Activated CD4-positive, alpha-beta T cell treated with anti-CD3 and anti-CD28 coated beads, Interleukin-2, Interleukin-6, amounts not matched to agents 100 ng/mL and 50 ng/mL, durations not matched to agents 16 hours and 8 hours (primary cell): ENCODE measurements at regions not wholly inside any gene's neighbourhood (a gene's known extent, or its start where the extent isn't known, plus 50 kb on each side); places are given as distances from the start of the nearest gene placed in this dataset.
A peak's percentile ranks its signal among the peaks of the same experiment; 100 is the strongest.
"Not testable (repeated sequence)": the region's sequence is repeated elsewhere in the genome, so short reads cannot be mapped to it uniquely, and the experiment has no call there.

Source experiments
- DNase-seq: peaks from one replicate; pipeline ENCODE4 v3.0.0-alpha.2; 2020

DNA sequence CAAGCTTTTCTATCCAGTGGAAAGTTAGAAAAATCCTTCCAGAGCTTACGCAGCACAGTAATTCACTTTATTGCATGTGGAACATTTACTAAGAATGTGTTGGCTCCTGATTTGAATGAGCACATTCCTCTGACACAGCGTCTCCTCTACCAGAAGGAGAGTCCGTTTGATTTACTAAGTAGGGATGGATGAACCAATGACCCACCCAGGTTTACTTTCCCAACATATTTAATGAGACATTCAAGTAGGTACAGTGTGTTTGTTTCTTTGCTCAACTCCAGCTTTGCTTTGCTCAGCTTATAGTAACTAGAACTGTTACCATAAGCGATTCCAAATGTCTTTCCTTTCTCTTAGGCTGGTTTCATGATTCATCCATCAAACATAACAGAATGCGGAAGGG lies 161.7 kb downstream of the SMARCA1 start:
- DNase-seq: no peak

DNA sequence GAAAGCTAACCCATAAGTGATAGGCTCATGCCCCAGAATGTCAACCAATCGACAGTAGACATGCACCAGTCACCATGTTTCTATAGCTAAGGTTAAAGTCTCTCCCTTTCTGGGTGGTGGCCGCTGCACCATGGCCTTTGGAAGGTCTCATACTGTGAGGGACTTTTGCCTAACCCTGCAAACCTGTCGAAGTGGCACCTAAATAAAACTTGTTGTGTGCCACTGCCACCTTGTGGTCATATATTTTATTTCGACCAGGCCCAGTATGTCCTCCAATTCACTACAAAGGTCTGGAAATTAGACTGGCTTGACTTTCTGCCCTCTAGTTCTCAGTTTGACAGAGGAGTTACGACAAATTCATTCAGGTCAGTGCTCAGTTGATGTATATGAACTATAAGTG lies 163.1 kb downstream of the SMARCA1 start:
- peak; percentile 69 for DNase-seq

DNA sequence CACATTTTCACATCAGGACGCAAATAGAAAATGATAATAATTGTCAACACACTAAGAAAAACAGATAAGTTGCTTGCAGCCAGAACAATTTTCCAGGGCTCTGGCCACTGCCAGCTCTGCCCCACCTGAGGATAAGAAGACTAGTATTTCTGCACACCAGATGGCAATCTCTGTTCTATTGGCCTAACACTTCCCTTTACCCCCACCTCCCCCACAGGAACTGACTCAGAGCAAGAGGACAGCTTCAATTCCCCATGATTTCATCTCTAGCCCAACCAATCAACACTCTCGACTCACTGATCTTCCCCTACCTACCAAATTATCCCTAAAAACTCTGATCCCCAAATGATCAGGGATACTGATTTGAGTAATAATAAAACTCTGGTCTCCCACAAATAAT lies 164.0 kb downstream of the SMARCA1 start:
- peak; percentile 12 for DNase-seq

DNA sequence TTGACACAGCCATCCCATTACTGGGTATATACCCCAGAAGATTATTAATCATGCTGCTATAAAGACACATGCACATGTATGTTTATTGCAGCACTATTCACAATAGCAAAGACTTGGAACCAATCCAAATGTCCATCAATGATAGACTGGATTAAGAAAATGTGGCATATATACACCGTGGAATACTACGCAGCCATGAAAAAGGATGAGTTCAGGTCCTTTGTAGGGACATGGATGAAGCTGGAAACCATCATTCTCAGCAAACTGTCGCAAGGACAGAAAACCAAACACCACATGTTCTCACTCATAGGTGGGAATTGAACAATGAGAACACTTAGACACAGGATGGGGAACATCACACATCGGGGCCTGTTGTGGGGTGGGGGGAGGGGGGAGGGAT lies 165.9 kb downstream of the SMARCA1 start:
- not testable (repeated sequence) for DNase-seq

DNA sequence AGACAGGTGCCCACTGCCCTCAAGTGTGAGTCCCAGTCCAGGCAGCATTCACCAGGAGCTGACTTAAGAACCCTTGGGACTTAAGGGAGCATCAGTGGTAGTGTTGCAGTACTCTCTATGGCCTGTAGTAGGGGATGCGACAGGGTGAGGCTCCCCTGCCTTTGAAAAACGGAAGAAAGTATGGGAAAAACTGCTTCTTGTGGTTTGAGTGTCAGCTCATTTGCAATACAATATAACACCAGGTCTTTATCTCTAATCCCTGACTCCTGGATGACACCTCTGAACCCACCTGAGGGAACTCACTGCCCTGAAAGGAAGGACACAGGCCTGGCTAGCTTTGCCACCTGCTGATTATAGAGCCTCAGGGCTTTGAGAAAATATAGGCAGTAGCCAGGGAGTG lies 176.0 kb downstream of the SMARCA1 start:
- no peak for DNase-seq

DNA sequence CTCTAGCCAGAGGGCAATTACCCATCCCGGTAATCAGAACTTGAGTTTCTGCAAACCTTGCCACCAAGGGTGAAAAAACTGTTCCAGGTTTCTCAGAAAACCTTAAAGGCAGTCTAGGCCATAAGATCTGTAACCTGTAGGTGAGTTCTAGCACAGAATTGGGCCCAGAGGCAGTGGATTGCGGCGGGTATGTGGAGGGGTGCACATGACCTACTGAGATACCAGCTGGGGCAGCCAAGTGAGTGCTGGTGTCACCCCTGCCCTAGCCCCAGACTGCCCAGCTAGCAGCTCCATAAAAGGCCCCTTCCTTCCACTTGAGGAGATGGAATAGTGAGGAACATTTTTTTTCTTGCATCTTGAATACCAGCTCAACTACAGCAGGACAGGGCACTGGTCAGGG lies 176.7 kb downstream of the SMARCA1 start:
- no peak for DNase-seq

DNA sequence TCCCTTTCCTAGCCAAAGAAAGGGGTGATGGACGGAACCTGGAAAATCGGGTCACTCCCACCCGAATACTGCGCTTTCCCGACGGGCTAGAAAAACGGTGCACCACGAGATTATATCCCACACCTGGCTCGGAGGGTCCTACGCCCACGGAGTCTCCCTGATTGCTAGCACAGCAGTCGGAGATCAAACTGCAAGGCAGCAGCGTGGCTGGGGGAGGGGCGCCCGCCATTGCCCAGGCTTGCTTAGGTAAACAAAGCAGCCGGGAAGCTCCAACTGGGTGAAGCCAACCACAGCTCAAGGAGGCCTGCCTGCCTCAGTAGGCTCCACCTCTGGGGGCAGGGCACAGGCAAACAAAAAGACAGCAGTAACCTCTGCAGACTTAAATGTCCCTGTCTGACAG lies 186.0 kb downstream of the SMARCA1 start:
- DNase-seq: not testable (repeated sequence)

DNA sequence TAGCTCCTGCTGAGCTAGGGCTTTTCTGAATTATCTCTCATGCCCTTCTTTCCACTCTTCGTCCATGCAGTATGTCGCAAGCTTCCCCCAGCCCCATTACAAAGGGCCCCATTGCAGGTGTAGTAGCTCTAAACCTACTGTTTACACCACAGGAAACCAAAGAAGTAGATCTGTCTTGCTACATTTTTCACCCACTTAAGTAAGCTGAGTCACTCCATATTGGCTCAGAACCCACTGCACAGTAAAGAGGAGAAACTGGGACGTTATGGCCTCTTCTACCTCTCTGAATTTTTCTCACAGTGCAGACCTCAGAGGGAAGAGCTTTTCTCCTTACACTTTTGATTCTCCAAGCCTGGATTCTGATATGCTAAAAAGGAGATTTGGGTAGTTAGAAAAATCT lies 200.2 kb downstream of the SMARCA1 start:
- no peak for DNase-seq

DNA sequence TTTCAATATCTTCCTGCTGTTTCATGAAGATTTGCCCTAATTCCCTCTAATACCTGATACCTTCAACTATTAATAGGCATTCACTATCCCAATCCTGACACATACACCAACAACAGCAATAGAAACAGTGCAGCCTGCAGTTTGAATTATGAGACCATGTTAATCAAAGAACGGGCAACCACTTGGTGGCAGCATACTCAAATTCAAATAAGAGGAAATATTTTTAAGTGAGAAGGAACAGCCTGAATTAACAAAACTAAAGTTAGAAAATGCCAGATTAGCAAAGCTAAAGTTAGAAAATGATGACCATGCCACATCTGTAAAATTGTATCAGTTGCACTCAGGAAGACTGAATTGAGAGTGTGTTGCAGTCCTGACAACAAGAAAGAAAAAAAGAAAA lies 204.9 kb downstream of the SMARCA1 start:
- peak; percentile 11 for DNase-seq

DNA sequence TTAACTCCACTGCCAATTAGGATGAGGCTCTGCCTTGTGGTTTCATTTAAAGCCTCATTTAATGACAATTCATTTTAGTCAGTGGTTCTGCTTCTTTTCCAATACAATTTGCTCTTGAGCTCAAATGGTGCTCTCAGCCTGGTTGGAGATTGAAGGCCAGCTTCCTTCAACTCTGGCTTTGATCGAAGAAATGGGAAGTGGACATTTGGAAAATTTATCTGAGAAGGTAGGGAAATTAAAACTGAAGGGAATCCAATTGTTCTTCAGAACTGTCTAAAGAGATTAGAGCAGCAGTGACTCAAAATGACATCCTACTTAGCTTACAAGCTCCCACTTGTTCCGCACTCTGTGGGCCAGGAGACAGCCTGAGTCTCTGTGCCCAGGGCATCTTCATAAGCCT lies 206.8 kb downstream of the SMARCA1 start:
- no peak for DNase-seq

DNA sequence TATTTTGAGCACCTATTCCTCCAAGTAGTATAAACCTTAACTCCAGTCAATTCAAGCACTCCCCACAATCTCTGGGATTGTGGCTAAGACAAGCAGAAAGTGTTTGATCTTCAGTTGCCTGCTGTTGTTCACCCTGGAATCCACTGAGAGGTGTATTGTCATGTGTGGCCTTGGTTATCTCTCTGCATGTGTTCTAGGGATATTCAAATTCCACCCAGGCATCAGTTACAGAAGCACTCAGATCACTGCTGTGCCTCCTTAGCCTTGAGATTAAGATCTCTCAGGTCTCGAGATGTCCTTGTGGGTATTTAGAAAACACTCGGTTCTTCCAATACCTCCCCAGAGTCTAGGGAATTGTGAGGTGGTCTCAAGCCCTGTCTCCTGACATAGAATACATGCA lies 213.3 kb downstream of the SMARCA1 start:
- DNase-seq: no peak

DNA sequence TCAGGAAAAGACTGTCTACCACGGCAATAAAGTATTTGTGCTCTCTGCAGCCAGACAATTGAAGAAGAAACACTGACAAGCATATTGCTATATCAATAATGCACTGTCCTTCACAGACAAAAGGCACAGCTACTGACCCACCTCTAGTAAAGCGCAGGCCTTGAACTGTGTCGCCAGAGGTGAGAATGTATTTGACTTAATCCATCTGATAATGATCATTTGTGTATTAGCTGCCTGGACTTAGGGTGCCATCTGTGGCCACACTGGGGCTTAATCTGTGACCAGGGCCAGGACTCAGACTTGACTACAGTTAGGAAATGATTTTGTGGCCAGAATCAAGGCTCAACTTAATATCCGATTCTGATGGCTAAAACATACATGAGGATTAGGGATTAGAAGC lies 260.4 kb downstream of the SMARCA1 start:
- no peak for DNase-seq

DNA sequence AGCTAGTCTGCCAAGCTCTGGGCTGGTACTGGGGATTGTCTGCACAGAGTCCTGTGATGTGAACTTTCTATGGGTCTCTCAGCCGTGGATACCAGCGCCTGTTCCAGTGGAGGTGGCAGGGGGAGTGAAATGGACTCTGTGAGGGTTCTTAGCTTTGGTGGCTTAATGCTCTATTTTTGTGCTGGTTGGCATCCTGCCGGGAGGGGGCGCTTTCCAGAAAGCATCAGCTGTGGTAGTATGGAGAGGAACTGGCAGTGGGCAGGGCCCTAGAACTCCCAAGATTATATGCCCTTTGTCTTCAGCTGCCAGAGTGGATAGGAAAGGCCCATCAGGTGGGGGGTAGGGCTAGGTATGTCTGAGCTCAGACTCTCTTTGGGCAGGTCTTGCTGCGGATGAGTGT lies 267.8 kb downstream of the SMARCA1 start:
- peak; percentile 6 for DNase-seq

DNA sequence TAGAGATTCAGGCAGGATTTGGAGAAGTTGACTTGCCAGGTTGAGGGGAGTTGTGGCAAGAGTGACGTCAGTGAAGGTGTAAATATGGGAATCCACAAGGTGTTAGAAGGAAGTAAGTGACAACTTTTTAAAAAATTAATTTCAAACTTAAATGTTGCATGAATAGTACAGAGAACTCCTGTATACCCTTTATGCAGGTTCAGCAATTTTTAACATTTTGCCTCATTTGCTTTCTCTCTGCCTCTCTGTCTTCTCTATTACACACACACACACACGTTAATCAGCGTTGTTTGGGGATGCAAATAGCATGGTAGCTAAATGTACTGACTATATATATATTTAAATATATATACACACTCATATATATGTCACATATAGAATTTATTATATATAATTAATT lies 273.7 kb downstream of the SMARCA1 start:
- no peak for DNase-seq

DNA sequence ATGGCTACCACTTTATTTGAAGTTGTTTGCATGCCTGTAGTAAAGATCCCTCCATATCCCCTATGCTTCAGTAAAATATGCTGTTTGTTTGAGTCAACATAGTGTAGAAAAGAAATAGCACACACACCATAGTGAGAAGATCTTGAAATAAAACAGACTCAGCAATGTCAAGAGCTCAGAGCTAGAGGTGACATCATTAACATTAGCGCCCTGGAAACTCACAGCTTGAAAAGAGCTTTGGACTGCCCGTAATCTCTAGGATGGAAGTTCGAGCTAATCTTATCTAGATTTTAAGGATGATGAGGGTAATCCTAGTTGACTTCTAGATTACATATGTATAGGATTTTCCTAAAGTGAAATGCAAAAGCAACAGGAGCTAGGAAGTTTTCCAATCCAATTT lies 275.6 kb downstream of the SMARCA1 start:
- DNase-seq: no peak

DNA sequence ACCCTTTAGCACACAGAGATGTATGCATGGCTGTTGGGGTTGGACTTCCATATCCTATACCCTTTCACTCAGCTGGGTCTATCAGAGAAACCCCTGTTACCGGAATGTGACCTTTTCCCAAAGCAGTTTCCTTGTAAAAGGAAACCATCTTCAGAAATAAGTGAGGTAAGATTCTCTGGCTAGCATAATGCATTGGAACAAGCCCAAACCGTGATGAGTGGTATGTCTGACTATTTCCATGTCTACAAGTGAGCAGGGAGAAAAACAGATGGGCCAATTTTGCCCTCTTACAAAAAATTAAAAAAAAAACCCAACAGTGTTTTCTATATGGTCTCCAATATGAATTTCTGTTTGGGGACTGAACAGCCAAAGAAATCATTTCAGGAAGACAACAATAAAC lies 283.9 kb downstream of the SMARCA1 start:
- no peak for DNase-seq

DNA sequence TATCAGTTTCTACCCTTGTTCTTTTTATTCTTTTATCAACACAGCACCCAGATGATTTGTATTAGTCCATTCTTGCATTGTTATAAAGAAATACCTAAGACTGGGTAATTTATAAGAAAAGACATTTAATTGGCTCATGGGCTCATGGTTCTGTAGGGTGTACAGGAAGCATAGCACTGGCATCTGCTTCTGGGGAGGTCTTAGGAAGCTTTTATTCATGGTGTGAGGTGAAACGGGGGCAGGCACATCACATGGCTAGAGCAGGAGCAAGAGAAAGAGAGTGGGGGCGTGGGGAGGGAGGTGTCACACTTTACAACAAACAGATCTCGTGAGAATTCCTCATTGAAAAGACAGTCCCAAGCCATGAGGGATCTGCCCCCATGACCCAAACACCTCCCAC lies 285.3 kb downstream of the SMARCA1 start:
- no peak for DNase-seq

DNA sequence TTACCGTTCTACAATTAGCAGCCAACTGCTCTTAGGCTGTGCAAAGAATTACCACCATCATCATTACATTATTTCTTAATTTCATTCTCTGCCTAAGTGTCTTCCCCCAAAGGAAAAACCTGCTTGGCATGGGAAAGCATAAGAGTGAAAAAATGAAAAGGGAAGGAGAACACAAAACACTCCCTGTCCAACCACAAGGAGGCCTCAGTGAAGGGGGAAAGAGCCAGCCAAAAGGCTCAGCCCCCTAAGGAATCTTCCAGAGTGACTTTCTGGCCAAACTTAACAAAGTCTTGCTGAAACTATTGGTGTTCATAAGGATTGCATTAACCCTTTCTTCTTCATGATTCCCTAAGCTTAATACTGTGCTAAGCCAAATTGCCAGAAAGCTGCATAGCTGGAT lies 287.4 kb downstream of the SMARCA1 start:
- DNase-seq: no peak

DNA sequence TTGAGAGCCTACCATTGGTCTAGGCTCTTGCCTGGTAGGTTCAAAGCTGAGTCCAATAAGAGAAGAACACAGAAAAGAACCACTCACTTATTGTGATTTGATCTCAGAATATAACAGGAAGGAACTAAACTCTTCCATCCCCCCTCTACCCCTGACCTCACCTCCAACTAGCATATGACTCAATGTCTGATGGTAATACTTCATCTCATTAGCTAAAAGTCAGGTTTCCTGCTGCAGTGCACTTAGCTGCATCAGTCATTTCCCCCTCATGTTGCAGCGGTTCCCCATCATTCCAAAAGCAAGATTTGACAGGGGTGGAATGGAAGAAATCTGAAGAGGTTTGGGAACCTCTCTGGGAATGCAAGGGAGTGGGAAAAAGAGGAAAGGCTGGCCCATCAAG lies 289.5 kb downstream of the SMARCA1 start:
- DNase-seq: no peak

DNA sequence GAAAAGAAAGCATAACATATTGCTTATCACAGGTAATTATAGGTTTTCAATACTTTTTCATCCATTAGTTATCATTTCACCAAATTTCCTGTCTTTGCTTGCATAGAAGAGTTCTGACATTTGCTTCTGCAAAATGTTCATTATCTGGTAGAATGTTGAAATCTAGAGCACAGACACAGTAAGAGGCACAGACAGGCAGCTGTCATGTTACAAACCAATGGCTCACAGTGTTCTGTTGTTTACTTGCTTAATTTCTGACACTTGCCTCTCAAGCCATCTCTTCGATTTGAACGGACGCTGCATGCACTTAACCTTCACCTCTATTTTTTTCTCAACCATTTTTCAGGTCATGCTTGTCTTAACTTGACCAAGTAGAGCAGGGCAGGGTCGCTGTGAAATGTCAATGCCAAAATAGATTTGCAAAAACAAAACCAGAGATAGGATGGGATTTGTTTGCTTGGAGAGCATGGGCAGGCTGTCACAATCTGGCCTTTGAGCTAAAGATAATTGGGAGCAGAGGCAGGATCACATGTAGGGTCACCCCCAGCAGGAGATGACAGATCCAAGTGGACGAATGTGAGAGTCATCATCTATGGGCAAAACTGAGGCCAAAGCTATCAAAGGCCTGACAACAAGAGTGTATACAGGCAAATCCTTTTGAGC lies 292.3 kb downstream of the SMARCA1 start:
- no peak for DNase-seq

DNA sequence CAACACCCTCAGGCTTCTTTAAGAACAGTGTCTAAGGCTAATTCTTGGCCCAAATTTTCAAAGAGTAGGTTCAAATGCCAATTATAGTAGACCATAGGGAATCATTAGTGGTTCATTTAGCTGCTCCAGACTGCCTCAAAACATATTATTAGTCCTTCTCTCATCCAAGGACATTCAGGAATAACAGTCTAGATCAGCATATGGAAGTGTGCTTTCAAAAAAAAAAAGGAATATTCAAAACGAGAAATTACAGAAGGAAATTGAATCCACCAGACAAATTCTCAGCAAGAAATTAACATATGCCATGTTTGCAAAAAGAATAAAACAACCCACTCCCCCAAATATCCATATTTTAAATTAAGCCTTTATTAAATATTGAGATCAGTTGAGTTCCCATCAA lies 293.1 kb downstream of the SMARCA1 start:
- no peak for DNase-seq

DNA sequence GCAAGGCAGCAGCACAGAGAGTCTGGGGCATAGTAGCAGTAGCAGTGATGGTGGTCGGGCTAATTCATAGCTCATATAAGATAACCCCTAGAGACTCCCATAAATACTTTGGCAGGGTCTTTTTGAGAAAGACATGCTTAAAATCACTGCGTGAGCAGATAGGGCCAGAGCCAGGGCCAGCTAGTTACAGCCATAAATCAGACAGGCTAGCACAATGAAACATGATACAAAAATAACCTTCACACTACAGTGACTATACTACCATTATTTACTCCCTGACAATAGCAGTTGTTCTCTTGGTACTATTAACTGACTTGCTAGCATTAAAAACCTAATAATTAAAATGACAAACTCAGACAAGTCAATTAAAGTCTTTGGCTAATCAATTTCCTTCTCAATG lies 295.9 kb downstream of the SMARCA1 start:
- DNase-seq: no peak

DNA sequence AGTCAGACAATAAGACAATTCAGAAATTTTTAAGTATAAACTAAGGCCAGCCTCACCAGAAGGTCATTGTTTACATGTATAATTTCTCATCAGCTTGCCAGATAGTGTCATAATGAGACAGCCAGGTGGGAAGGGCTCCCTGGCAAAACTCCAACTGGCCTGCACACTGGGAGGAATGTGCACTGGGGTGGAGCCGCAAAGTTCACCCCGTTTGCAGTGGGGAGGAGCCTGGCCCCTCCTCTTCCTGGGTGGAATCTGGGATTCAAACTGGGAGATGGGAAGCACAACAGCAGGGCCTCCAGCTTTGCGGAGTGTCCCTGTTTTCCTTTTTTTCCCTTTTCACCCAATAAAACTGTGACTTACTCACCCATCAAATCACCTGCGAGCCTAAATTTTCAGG lies 329.9 kb downstream of the SMARCA1 start:
- DNase-seq: no peak

DNA sequence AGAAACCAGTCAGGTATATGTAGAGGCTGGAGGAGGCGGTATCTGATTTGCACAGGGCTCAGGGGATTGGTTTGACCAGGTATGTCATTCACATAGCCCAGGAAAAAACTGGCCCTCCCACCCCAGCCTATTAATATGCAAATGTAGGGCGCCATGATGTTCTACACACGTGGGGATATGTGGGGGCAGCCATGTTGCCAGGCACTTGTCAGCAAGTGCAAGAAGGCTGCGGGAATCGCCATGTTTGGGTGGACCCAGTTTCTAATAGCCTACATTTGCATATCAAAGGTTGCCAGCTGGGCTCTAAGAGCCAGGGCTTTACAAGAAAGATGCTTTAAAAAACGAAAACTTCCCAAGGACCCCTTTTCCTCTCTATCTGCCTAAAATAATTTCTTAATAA lies 335.1 kb downstream of the SMARCA1 start:
- no peak for DNase-seq

DNA sequence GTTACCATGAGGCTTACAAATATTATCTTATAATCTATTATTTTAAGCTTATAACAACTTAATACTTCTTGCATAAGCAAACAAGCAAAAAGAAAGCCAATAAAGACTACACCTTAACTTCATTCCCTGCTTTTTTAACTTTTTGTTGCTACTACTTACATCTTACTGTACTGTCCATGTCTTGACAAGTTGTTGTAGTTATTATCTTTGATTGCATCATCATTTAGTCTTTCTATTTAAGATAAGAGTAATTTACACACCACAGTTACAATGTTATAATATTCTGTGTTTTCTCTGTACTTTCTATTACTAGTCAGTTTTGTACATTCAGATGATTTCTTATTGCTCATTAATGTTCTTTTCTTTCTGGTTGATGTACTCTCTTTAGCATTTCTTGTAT lies 346.6 kb downstream of the SMARCA1 start:
- DNase-seq: no peak

DNA sequence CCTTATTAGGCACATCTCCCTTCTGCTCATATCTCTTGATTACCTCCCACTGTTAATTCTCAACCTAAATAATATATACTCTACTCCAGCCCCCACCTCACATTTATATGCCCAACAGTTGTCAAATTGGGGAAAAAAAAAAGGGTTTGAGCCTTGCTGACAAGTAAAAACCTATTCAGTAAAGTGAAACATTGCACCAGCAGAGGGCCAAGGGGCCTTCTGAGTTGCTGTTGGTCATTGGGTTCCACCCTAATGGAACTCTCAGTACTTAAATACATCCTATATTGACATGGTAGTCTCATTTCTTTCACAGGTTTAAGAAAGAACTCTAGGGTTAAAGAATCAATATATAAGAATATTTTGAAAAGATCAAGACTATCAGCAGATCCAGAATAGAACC lies 362.2 kb downstream of the SMARCA1 start:
- no peak for DNase-seq
